HG03066 (cell line): ENCODE measurements at regions not wholly inside any gene's neighbourhood (a gene's known extent, or its start where the extent isn't known, plus 50 kb on each side); places are given as distances from the start of the nearest gene placed in this dataset.
"Not testable (repeated sequence)": the region's sequence is repeated elsewhere in the genome, so short reads cannot be mapped to it uniquely, and the experiment has no call there.

Source experiments
- ATAC-seq: cut with Tn5 transposase; IDR thresholded peaks from one replicate; pipeline ENCODE4 v1.9.1; 2021; ENCODE audit warnings: low read depth; ENCODE audit not compliant: unreplicated experiment

GRCh38 chr15:20369500-20369899 lies 172.1 kb downstream of the GOLGA6L6 start:
- no peak for ATAC-seq

GRCh38 chr15:20368974-20369373 lies 172.6 kb downstream of the GOLGA6L6 start:
- no peak for ATAC-seq

DNA sequence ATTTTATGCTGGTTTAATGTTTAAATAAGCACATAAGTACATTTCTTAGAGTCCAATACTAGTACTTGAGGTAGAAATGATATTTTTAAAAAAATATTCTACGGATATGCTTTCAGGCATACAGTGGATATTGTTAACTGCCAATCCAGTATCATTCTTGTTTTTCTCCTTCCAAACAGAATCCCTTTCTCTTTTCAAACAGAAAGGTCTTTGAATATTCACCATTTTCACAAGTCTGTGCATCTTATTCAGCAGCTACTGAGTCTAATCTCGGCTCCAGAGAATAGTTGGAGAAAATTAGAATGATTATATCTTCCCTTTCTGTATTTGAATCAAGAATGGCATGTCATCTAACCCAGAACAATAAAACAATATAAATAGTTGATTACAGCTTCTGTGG lies 174.5 kb downstream of the GOLGA6L6 start:
- ATAC-seq, result no peak

DNA sequence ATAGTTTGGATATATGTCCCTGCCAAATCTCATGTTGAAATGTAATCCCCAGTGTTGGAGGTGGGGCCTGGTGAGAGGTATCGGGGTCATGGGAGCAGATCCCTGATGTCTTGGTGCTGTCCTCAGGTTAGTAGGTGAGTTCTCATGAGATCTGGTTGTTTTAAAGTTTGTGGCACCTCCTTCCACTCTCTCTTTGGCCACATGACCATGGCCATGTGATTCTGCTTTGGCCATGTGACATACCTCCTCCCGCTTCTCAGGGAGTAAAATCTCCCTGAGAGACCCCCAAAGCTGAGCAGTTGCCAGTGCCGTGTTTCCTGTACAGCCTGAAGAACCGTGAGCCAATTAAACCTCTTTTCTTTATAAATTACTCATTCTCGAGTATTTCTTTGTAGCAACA lies 178.0 kb downstream of the GOLGA6L6 start:
- not testable (repeated sequence) for ATAC-seq

- ATAC-seq, result no peak
Measured at GRCh38 chr15:20361091-20361490, 180.5 kb downstream of the GOLGA6L6 start.

- ATAC-seq, result no peak
Measured at GRCh38 chr15:20358779-20359414, 182.7 kb downstream of the GOLGA6L6 start.

DNA sequence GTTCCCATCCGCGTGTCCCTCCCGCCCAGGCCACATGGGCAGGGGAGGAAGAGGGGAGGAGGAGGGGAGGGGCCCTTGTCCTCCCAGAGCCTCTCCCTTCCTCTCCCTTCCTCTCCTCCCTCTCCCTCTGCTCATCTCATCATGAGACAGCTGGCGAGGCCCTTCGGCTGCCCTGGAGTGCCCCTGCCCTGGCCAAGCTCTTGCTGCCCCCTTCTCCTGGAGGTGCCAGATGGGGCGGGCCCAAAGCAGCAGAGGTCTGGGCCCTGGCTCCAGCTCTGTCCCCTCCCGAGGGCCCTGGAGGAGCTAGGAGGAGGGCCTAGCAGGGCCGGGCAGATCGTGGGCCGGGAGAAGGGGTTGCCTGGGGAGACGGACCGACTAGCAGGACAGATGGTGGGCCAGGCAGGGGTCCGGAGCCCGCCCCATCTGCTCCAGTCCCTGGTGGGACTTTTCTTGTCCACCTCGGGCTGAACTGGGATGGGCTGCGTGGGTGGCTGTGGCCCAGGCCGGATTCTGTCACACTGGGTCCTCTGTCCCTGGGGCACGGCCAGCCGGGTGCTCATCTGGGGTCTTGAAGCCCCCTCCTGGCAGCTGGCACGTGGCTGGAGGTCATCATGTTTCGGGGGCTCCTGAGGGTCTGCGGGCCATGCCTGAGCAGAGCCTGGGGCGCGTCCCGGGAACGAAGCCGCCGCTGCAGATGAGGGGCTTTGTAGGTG lies 183.4 kb downstream of the GOLGA6L6 start:
- ATAC-seq, result no peak

- ATAC-seq, result no peak
Measured at GRCh38 chr15:20357481-20358065, 184.0 kb downstream of the GOLGA6L6 start.

GRCh38 chr15:20356911-20357480 lies 184.6 kb downstream of the GOLGA6L6 start:
- peak; percentile 5 for ATAC-seq

DNA sequence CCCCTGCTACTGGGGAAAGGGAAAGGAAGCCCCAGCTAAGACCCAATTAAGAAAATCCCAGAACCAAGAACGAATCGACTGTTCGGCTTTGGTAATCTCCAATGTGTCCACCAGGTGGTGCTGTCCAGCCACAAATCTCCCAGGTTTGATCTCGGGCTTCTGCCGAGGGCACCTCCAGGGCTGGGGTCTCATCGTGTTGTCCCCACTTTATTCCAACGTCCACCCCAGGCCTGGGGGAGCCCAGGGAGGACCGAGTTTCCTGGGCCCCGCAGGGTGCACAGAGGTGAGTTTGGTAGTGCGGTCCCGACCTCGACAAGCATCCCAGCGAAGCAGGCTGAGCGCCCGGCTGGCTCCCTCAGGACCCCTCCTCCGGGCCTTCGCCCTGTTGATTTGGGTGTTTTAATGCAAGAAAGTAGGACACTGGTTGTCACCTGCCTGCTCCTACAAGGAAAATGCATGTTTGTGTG lies 185.1 kb downstream of the GOLGA6L6 start:
- peak; percentile 56 for ATAC-seq

DNA sequence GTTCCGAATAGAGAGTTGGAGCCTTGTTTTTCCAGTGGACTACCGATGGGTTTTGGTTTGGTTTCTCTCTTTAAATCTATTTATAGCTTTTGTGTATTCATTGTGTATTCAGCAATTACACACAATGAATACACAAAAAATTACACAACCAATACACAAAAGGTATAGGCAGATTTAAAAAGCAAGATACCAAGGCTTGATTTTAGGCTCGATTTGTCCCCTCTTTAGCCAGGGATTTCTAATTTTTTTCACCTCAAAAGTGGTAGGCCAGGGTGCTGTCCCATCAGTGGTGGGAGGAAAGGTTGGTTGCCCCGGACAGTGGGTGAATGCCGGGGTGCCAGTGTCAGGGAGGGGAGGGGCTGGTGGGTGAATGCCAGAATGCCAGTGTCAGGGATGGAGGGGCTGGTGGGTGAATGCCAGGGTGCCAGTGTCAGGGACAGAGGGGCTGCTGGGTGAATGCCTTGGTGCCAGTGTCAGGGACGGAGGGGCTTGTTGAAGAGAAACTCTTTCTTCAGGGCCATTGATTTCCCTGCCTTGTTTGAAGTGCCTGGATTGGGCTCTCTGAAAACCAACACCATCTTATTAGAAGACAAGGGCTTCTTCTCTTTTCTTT lies 186.2 kb downstream of the GOLGA6L6 start:
- ATAC-seq, result no peak

DNA sequence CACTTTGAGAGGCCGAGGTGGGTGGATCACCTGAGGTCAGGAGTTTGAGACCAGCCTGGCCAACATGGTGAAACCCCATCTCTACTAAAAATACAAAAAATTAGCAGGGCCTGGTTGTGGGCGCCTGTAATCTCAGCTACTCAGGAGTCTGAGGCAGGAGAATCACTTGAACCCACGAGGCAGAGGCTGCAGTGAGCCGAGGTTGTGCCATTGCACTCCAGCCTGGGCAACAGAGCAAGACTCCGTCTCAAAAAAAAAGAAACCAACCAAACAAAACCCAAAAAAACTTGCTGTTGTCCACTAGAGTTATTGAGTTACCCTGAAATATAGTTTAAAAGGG lies 186.7 kb downstream of the GOLGA6L6 start:
- not testable (repeated sequence) for ATAC-seq

DNA sequence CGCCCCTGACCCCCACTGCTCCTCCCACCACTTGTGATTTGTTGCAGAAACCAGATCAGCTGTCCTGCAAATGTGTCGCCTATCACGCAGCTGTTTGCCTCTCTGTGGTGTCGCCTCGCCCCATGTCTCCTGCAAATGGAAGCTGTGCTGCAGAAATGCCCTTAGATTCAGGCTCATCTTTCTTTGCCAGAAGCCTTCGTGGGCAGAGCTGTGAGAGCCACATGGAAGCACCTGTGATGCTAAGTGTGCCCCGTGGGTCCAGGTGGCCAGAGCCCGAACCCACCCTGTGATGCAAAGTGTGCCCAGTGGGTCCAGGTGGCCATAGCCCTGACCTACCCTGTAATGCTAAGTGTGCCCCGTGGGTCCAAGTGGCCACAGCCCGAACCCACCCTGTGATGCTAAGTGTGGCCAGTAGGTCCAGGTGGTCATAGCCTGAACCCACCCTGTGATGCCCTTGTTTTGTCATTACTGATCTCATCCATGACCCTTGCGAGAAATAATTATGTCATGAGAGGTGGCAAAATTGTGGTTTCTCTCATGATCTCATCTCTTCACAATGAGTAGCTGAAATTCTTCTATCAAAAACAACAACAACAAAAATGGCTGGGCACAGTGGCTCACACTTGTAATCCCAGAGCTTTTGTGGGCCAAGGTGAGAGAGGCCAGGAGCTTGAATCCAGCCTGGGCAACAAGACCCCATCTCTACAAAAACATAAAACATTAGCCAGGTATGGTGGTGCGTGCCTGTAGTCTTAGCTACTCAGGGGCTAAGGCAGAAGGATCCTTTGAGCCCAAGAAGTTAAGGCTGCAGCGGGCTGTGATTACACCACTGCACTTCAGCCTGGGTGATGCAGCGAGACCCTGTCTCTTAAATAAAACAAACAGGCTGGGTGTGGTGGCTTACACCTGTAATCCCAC lies 187.4 kb downstream of the GOLGA6L6 start:
- ATAC-seq, result no peak

- ATAC-seq, result no peak
Measured at GRCh38 chr15:20352241-20353200, 189.1 kb downstream of the GOLGA6L6 start.

DNA sequence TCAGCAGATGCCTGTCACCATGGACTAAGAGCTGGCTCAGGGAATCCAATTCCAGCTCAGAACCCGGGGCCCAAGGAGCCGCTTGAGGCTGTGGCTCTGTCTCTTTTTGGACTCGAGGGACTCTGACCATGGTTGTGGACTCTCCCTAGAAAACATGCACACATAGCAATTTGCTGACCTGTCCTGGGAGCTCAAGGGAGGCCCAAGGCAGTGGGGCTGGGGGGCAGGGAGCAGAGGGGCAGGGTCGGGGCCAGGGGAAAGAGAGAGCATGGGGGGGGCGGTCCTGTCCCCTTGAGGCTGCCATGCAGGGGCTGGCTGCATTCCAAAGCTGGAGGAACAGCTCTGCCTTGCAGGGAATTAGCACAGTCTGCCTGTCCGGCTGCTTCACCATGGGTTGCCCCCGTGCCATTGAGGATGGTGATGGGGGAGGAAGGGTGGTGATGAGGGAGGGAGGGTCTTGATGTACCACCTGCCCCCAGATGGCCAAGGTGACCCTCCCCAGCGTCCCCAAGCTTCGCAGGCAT lies 190.1 kb downstream of the GOLGA6L6 start:
- ATAC-seq, result no peak

- no peak for ATAC-seq
Measured at GRCh38 chr15:20349774-20350498, 191.7 kb downstream of the GOLGA6L6 start.

- ATAC-seq, result no peak
Measured at GRCh38 chr15:20348900-20349773, 192.5 kb downstream of the GOLGA6L6 start.
